ENCODE measurements at regions not wholly inside any gene's neighbourhood (a gene's known extent, or its start where the extent isn't known, plus 50 kb on each side); places are given as distances from the start of the nearest gene placed in this dataset.

DNA sequence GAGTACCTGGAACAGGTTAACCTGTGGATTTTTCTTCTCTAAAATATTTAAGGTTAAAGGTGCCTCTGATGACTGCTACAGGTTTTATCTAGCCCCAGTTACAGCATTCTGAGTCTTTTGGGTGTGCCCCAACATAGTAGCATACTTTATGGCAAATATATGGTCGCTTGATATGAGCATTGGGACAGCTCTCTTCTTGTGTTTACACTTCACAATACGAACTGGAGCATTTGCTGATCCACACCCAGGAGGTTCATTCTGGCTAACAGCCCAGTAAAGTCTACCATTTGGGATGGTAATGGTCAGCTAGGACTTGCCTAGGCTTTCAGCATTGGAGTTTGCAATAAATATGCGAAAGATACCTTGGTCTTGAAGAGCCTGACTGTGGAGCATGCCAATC lies 101.3 kb downstream of the DISP1 start:
- CTCF ChIA-PET, result no interaction called here
- POLR2A ChIA-PET (ENCODE audit: low non-redundant PET), result no interaction called here
- DNase-seq (ENCODE audit: low spot score), result no peak
- H3K27ac ChIP-seq, result no peak overlapping the region
- TF ChIP-seq, protein P1, sequence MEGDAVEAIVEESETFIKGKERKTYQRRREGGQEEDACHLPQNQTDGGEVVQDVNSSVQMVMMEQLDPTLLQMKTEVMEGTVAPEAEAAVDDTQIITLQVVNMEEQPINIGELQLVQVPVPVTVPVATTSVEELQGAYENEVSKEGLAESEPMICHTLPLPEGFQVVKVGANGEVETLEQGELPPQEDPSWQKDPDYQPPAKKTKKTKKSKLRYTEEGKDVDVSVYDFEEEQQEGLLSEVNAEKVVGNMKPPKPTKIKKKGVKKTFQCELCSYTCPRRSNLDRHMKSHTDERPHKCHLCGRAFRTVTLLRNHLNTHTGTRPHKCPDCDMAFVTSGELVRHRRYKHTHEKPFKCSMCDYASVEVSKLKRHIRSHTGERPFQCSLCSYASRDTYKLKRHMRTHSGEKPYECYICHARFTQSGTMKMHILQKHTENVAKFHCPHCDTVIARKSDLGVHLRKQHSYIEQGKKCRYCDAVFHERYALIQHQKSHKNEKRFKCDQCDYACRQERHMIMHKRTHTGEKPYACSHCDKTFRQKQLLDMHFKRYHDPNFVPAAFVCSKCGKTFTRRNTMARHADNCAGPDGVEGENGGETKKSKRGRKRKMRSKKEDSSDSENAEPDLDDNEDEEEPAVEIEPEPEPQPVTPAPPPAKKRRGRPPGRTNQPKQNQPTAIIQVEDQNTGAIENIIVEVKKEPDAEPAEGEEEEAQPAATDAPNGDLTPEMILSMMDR (conservative IDR thresholded peaks at IDR 0.05; ENCODE audit: low read depth), result no peak

DNA sequence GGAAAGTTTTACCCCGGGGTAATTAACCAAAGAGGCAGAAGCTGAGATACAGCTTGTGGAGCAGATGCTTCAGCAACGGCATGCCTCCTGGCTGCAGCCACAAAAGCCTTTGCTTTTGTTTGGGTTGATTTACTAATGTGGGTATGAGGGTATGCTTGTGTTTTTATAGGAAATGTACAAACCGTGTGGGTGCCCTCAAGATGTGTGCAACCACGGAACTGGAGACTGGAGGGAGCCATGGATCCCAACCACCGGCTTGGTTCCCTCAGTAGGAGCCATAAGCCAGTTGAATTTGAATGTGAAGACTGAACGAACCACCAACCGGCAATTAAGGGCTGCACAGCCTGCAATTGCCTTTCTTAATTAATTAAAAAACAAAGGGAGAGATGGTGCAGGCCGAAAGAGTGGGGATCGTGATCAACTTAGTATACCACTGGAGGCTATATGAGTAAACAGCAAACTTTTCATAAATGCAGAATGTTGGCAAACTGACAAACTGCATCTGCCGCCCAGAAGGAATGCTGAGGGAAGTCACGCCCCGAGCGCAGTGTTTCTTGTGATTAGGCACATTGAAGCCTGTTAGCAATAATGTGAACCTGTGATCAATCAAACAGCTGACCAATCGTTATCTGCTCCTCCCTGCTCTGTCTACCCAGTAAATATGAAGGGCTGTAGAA lies 104.1 kb downstream of the DISP1 start:
- CTCF ChIA-PET, result interaction anchor here (0.7 kb wide), 1 partner anchor 113 kb away, joined by 3 read pairs; no protein-coding TSS in a partner anchor
- TF ChIP-seq, protein P1 (conservative IDR thresholded peaks at IDR 0.05; ENCODE audit: low read depth), result no peak
- DNase-seq (ENCODE audit: low spot score), result no peak
- POLR2A ChIA-PET (ENCODE audit: low non-redundant PET), result no interaction called here
- H3K27ac ChIP-seq, result no peak overlapping the region

DNA sequence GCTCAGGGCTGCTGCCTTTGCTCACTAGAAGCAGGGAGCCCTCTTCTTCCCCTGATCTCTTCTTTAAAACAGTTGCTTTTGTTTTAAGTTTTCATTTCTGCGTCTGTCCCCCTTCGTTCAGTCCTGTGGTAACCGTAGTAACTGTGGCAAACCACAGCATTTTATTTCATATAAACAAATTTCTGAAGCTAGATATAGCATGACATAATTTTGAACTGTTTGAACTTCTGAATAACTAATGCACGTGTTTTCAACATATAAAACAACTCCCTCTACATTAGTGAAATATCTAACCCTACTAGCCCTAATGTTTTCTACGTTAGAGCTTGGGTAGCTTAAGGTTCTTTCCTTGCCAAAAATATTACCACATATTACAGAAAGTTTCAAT lies 104.6 kb downstream of the DISP1 start:
- DNase-seq (ENCODE audit: low spot score), result no peak
- ChIA-PET CTCF (interaction anchor here (0.7 kb wide), 1 partner anchor 113 kb away, joined by 3 read pairs; no protein-coding TSS in a partner anchor), POLR2A (ENCODE audit: low non-redundant PET) (no interaction called here)
- TF ChIP-seq, protein P1 (conservative IDR thresholded peaks at IDR 0.05; ENCODE audit: low read depth), result no peak
- no peak overlapping the region for H3K27ac ChIP-seq

DNA sequence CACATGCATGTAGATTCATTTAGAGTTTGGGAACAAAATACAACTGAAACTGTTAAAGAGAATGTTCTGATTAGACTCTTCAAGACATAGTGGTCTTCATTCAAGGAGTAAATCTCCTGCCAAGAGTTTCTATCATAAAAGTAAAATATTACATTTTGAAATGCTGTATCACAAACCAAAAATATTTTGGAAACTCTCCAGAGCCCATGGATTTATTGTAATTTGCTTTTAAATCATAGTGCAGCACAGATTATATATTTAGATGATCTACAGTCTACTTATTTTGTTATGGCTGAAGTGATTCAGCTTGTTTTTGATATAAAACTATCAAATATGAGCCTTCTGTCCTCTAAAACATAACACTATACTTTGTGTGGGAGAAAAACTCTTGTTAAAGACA lies 105.3 kb downstream of the DISP1 start:
- CTCF ChIA-PET, result no interaction called here
- POLR2A ChIA-PET (ENCODE audit: low non-redundant PET), result no interaction called here
- H3K27ac ChIP-seq, result no peak overlapping the region
- TF ChIP-seq, protein P1 (conservative IDR thresholded peaks at IDR 0.05; ENCODE audit: low read depth), result no peak
- DNase-seq (ENCODE audit: low spot score), result no peak

DNA sequence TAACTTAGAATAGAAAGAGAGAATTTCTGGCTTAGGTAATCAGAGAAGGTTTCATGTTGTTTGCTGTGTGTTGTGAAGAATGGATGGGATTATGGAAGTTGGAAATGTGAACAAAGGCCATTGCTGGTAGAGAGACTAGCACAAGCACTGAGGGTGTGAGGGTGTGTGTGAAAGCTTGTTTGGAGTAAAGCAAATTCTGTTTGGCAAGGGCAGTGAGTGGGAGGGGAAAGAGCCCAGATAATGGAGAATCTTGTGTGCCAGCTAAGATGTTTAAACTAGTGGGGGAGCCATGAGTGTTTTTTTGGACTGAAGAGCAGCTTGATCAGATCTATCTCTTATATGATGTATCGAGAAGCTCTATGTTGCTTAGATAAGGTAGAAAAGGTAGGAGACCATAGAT lies 107.1 kb downstream of the DISP1 start:
- TF ChIP-seq, protein P1 (conservative IDR thresholded peaks at IDR 0.05; ENCODE audit: low read depth), result no peak
- H3K27ac ChIP-seq, result no peak overlapping the region
- DNase-seq (ENCODE audit: low spot score), result no peak
- ChIA-PET POLR2A (ENCODE audit: low non-redundant PET) (no interaction called here), CTCF (interaction anchor here (0.6 kb wide), 1 partner anchor 159 kb away, joined by 4 read pairs; no protein-coding TSS in a partner anchor)

DNA sequence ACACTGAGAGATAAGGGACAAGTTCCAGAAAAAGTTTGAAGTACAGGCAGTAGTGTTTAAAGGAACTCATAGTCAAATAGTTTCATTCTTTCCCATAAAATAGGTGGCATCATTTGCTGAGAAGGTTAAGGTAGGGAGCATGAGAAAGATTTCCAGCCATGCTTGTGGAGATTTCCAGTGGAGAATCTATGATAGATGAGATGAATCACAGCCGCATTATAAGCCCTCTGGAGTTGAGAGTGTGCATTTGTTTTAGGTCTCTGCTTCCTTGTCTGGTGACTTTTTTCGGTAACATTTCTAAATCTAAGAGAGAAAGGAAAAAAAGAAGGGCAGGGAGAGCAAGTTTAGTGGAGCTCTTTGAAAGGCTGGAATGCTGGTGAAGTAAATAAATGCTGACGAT lies 108.7 kb downstream of the DISP1 start:
- CTCF ChIA-PET, result no interaction called here

More for the DNA sequence above, 108.7 kb downstream of the DISP1 start:
- no peak for DNase-seq (ENCODE audit: low spot score)
- TF ChIP-seq, protein P1 (conservative IDR thresholded peaks at IDR 0.05; ENCODE audit: low read depth), result no peak
- H3K27ac ChIP-seq, result no peak overlapping the region
- POLR2A ChIA-PET (ENCODE audit: low non-redundant PET), result no interaction called here
